ENCODE measurements at regions not wholly inside any gene's neighbourhood (a gene's known extent, or its start where the extent isn't known, plus 50 kb on each side); places are given as distances from the start of the nearest gene placed in this dataset.

- DNase-seq, result no peak
Measured at GRCh38 chr2:16615687-16616615, 49.7 kb downstream of the CYRIA start.

- DNase-seq, result no peak
Measured at GRCh38 chr2:16615246-16615645, 50.4 kb downstream of the CYRIA start.

- peak; percentile 38 for DNase-seq
Measured at GRCh38 chr2:16614314-16614860, 51.2 kb downstream of the CYRIA start.

- peak; percentile 73 for DNase-seq
Measured at GRCh38 chr2:16613539-16614011, 52.1 kb downstream of the CYRIA start.

- no peak for DNase-seq
Measured at GRCh38 chr2:16612490-16612889, 53.1 kb downstream of the CYRIA start.

GRCh38 chr2:16609786-16610185 is 55.8 kb downstream of the CYRIA start:
- DNase-seq, result no peak

- DNase-seq, result peak; percentile 86
Measured at GRCh38 chr2:16608661-16609643, 56.7 kb downstream of the CYRIA start.

GRCh38 chr2:16607301-16607700 is 58.3 kb downstream of the CYRIA start:
- DNase-seq, result no peak

- DNase-seq, result no peak
Measured at GRCh38 chr2:16604236-16604635, 61.4 kb downstream of the CYRIA start.

GRCh38 chr2:16591370-16591933 is 74.2 kb downstream of the CYRIA start:
- no peak for DNase-seq

- DNase-seq, result no peak
Measured at GRCh38 chr2:16589465-16589864, 76.2 kb downstream of the CYRIA start.

GRCh38 chr2:16588565-16588964 is 77.1 kb downstream of the CYRIA start:
- DNase-seq, result no peak

GRCh38 chr2:16587601-16588000 is 78.0 kb downstream of the CYRIA start:
- DNase-seq, result no peak

- DNase-seq, result no peak
Measured at GRCh38 chr2:16584824-16585540, 80.7 kb downstream of the CYRIA start.

- DNase-seq, result no peak
Measured at GRCh38 chr2:16584084-16584483, 81.5 kb downstream of the CYRIA start.

GRCh38 chr2:16581241-16581640 is 84.4 kb downstream of the CYRIA start:
- DNase-seq, result no peak

GRCh38 chr2:16578081-16578480 is 87.6 kb downstream of the CYRIA start:
- no peak for DNase-seq

- DNase-seq, result no peak
Measured at GRCh38 chr2:16570516-16570915, 95.1 kb downstream of the CYRIA start.

- no peak for DNase-seq
Measured at GRCh38 chr2:16568998-16569784, 96.4 kb downstream of the CYRIA start.

- no peak for DNase-seq
Measured at GRCh38 chr2:16566701-16567100, 98.9 kb downstream of the CYRIA start.

GRCh38 chr2:16565481-16565880 is 100.2 kb downstream of the CYRIA start:
- no peak for DNase-seq
